Central memory CD8-positive, alpha-beta T cell (primary cell): ENCODE measurements at regions not wholly inside any gene's neighbourhood (a gene's known extent, or its start where the extent isn't known, plus 50 kb on each side); places are given as distances from the start of the nearest gene placed in this dataset.

Experiments used
- ATAC-seq: fragments of 150-1000 bp; cut with Tn5 transposase; replicated peaks from 2 replicates; pipeline ENCODE4 v1.10.0; 2022; ENCODE audit warnings: mild to moderate bottlenecking, moderate FRiP score, moderate number of reproducible peaks; ENCODE audit not compliant: poor library complexity, severe bottlenecking; ENCODE audit errors: extremely low read depth
- DNase-seq, 2 donors: peaks; one replicate each; pipeline ENCODE4 v3.0.0; 2021; ENCODE audit warnings: low spot score in 2 of 2
- H3K27ac Mint-ChIP-seq: one replicate; pipeline ENCODE4 v1.8.0; 2022; ENCODE audit warnings: low read depth, mild to moderate bottlenecking, moderate library complexity, mixed read lengths
- H3K27me3 Mint-ChIP-seq: one replicate; pipeline ENCODE4 v1.8.0; 2022; ENCODE audit warnings: mixed read lengths
- H3K36me3 Mint-ChIP-seq: one replicate; pipeline ENCODE4 v1.8.0; 2022; ENCODE audit warnings: mild to moderate bottlenecking, moderate library complexity, mixed read lengths; ENCODE audit not compliant: insufficient read depth
- H3K4me1 Mint-ChIP-seq: one replicate; pipeline ENCODE4 v1.8.0; 2022; ENCODE audit warnings: mixed read lengths
- H3K4me3 Mint-ChIP-seq: one replicate; pipeline ENCODE4 v1.8.0; 2022; ENCODE audit warnings: mild to moderate bottlenecking, moderate library complexity, mixed read lengths
- H3K9me3 Mint-ChIP-seq: one replicate; pipeline ENCODE4 v1.8.0; 2022; ENCODE audit warnings: mixed read lengths

DNA sequence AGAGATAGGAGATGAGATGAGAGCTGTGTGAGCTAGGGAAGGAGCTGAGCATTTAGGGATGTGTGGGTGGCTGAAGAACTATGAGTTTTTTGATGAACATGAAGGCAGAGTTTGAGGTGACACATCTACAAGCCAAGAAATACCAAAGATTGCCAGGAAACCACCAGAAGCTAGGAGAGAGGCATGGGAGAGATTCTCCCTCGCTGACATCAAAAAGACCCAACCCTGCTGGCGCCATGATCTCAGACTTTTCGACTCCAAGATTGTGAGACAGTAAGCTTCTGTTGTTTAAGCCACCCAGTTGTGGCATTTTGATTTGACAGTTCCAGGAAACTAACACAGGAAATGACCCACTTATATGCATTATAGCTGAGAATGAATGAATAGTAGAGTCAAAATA, 790.9 kb downstream of the TFAP2A start:
- Mint-ChIP-seq H3K36me3 (no peaks in the 10 kb centered on the region), H3K9me3 (peaks cover 40% of the 10 kb centered on the region), H3K4me3 (no peak overlapping the region), H3K27ac (no peak overlapping the region), H3K27me3 (no peaks in the 10 kb centered on the region), H3K4me1 (no peaks in the 10 kb centered on the region)
- no peak for ATAC-seq
- DNase-seq = no peak

DNA sequence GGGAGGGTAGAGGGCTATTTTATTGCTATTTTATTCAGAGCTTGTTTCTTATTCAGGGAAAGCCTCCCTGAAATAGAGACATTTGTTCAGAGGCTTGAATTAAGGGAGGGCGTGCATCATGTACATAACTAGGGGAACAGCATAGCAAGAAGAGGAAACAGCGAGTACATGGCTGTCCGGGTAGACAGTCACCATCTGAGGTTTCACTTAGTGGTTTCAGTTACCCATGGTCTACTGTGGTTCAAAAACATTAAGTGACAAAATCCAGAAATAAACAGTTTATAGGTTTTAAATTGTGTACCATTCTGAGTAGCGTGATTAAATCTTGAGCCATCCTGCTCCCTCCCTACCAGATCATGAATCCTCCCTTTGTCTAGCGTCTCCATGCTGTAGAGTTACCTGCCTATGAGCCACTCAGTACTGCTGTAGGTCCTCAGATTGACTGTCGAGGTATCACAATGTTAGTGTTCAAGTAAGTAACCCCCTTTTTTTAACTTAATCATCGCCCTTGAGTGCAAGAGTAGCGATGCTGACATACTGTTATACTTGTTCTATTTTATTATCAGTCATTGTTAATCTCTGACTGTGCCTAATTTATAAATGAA, 791.5 kb downstream of the TFAP2A start:
- no peak overlapping the region for H3K4me3 Mint-ChIP-seq
- no peak for ATAC-seq

GRCh38 chr6:9621276-9621675, 793.6 kb downstream of the TFAP2A start:
- DNase-seq (no peak), ATAC-seq (no peak)
- peaks cover 21% of the 10 kb centered on the region for H3K9me3 Mint-ChIP-seq
- no peak overlapping the region for H3K4me3 Mint-ChIP-seq
- no peak overlapping the region for H3K27ac Mint-ChIP-seq
- H3K27me3 Mint-ChIP-seq = no peaks in the 10 kb centered on the region
- H3K4me1 Mint-ChIP-seq = no peaks in the 10 kb centered on the region
- no peaks in the 10 kb centered on the region for H3K36me3 Mint-ChIP-seq

More for the DNA sequence above, 791.5 kb downstream of the TFAP2A start:
- DNase-seq = no peak
- Mint-ChIP-seq H3K36me3 (no peaks in the 10 kb centered on the region), H3K27me3 (no peaks in the 10 kb centered on the region), H3K9me3 (peaks cover 35% of the 10 kb centered on the region), H3K27ac (no peak overlapping the region), H3K4me1 (no peaks in the 10 kb centered on the region)

DNA sequence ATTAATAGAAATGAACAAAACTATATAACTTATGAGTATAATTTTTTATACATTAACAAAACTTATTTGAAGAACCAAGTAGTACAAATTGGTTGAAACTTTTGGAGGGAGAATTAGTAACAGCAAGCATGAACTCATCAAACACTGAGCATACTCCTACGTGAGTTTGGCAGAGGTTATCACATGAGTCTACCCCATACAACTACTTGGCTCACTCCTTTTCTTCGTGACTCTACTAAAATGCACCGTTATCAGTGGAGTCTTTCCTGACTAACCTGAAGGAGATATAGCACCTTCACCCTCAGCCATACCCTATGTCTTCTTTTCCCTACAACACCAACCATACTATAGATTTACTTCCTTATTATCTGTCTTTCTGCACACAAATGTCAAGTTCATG, 794.2 kb downstream of the TFAP2A start:
- no peak for DNase-seq
- no peaks in the 10 kb centered on the region for H3K27me3 Mint-ChIP-seq
- no peak for ATAC-seq
- no peaks in the 10 kb centered on the region for H3K4me1 Mint-ChIP-seq
- no peak overlapping the region for H3K4me3 Mint-ChIP-seq
- H3K27ac Mint-ChIP-seq = no peak overlapping the region
- peaks cover 2% of the 10 kb centered on the region for H3K36me3 Mint-ChIP-seq
- peaks cover 26% of the 10 kb centered on the region for H3K9me3 Mint-ChIP-seq

DNA sequence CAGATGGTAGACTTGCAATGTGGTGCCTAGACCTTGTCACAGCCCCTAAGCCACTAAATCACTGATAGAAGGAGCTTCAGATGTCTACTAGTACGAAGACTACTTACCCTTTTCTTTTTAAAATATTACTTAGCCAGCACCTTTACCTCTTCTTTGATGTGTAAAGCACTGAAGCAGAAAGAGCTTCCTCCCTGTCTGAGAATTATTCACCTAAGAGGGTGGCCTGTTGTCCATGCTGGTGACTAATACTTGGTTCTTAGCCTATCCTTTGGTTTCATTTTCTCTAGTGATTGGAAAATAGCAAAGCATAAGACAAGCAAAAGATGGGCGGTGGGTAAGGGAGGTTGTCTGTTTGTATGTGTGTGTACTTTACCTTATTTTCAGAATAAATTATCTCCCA, 794.6 kb downstream of the TFAP2A start:
- ATAC-seq = no peak
- H3K27me3 Mint-ChIP-seq = no peaks in the 10 kb centered on the region
- no peaks in the 10 kb centered on the region for H3K4me1 Mint-ChIP-seq
- no peak overlapping the region for H3K4me3 Mint-ChIP-seq
- peaks cover 2% of the 10 kb centered on the region for H3K36me3 Mint-ChIP-seq
- peaks cover 28% of the 10 kb centered on the region for H3K9me3 Mint-ChIP-seq
- no peak for DNase-seq
- H3K27ac Mint-ChIP-seq = no peak overlapping the region

DNA sequence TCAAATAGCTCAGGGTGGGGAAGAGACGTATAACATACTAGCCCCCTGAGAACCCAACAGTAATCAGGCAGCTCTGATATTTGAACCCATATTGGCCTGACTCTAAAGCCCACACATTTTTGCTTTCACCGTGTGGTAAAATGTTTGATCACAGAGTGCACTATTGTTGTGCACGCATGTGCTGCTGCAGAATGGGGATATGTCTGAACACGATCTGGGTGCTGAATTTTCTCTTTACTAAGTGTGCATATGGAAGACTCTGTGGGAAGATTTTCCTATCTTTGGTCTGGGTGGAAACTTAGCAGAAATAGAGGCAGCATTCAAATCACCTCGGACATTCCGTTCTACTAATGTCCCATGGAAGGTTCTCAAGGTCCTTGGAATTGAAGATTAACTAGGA, 800.1 kb downstream of the TFAP2A start:
- no peaks in the 10 kb centered on the region for H3K27me3 Mint-ChIP-seq
- ATAC-seq (no peak), DNase-seq (no peak)
- peaks cover 23% of the 10 kb centered on the region for H3K9me3 Mint-ChIP-seq
- H3K27ac Mint-ChIP-seq = no peak overlapping the region
- no peak overlapping the region for H3K4me3 Mint-ChIP-seq
- H3K36me3 Mint-ChIP-seq = peaks cover 2% of the 10 kb centered on the region
- H3K4me1 Mint-ChIP-seq = no peaks in the 10 kb centered on the region

DNA sequence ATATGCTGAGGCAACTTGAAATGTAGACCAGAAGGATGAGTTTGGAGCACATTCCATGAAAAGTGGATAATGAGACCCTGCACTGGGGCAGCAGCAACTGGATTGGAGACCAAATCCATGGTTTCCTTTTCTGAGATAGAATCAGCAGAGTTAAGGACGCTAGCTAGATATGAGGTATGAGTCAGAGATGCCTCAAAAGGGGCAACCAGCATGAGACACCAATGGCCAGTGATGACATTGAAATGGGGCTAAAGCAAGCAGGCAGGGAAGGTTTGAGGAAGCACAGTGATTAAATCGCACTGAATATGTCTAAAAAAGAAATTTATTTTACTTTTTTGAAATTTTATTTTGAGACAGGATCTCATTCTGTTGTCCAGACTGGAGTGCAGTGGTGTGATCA, 802.4 kb downstream of the TFAP2A start:
- H3K9me3 Mint-ChIP-seq = peaks cover 23% of the 10 kb centered on the region
- no peaks in the 10 kb centered on the region for H3K27me3 Mint-ChIP-seq
- no peak overlapping the region for H3K4me3 Mint-ChIP-seq
- DNase-seq = no peak
- H3K36me3 Mint-ChIP-seq = peaks cover 2% of the 10 kb centered on the region
- no peaks in the 10 kb centered on the region for H3K4me1 Mint-ChIP-seq
- no peak for ATAC-seq
- H3K27ac Mint-ChIP-seq = no peak overlapping the region

- no peak overlapping the region for H3K4me3 Mint-ChIP-seq
- H3K4me1 Mint-ChIP-seq = no peaks in the 10 kb centered on the region
- ATAC-seq (no peak), DNase-seq (no peak)
- peaks cover 1% of the 10 kb centered on the region for H3K36me3 Mint-ChIP-seq
- H3K9me3 Mint-ChIP-seq = peaks cover 20% of the 10 kb centered on the region
- no peaks in the 10 kb centered on the region for H3K27me3 Mint-ChIP-seq
- H3K27ac Mint-ChIP-seq = no peak overlapping the region
Measured at GRCh38 chr6:9610620-9611415, 804.1 kb downstream of the TFAP2A start.

DNA sequence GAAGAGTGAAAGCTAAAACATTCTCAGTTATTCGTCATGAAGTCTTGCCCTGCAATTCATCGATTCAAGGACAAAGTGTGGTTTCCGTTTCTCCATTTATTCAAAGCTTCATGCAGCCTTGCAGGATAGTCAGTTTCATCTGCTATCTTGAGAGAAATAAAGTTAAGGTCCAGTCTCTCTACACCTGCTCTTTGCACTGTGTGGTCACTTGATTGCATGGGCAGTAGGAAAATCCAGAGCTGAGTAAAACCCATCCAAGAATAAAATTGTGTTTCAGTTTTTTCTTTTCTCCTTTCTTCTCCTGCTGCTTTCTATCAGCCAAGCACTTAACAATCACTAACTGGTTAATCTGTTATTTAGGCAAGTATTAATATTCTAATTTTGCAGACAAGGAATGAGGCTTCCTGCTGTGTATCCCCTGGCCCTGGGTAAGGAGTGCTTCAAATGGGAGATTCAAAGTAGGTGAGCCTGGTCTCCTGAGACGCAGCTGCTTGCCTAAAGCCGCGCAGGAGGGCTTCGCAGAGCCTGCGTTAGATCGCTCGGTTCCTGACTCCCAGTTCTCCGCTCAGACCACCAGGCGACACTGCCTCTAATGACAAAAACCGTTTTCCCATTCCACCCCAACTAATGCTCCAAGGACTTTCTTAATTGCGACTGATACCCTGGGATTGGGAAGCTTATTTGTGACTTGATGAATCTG, 808.3 kb downstream of the TFAP2A start:
- H3K27me3 Mint-ChIP-seq = no peaks in the 10 kb centered on the region
- H3K4me1 Mint-ChIP-seq = no peaks in the 10 kb centered on the region
- H3K36me3 Mint-ChIP-seq = no peaks in the 10 kb centered on the region
- H3K27ac Mint-ChIP-seq = no peak overlapping the region
- ATAC-seq (no peak), DNase-seq (no peak)
- no peaks in the 10 kb centered on the region for H3K9me3 Mint-ChIP-seq
- H3K4me3 Mint-ChIP-seq = no peak overlapping the region

DNA sequence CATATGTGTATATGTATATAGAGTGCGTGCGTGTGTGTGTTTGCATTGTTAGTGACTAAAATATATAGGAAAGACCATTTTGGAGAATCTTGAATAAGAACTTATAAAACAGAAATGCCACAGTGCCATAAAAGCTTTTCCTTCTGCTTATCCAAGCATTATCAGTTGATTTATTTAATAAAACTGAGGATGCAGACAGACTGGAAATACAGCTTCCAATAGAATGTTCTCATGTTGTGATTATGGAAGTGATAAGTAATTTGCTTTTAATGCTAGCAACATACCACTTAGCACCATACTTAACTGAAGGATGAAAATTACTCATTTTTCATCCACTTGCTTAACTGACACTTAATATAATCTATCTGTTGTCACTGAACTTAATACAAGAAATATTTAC, 820.1 kb downstream of the TFAP2A start:
- Mint-ChIP-seq H3K27ac (no peak overlapping the region), H3K4me3 (no peak overlapping the region), H3K36me3 (peaks cover 2% of the 10 kb centered on the region), H3K4me1 (no peaks in the 10 kb centered on the region), H3K9me3 (peaks cover 15% of the 10 kb centered on the region), H3K27me3 (no peaks in the 10 kb centered on the region)
- ATAC-seq (no peak), DNase-seq (no peak)

DNA sequence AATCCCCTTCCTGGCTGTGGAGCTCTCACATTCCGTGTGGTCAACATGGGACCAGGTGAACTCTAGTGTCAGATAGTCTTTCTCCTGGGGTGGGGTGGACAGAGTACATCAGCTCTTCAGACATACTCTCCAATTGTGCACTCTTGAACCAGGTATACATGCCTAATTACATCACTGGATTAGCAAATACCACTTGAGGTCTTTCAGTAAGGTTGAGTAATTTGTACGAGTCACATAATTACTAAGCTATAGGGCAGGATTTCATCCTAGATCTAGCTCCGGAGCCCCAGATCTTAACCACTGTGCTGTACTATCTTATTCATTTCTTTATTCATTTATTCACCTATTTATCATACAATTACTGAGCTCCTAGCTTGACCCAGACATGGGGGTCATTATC, 821.3 kb downstream of the TFAP2A start:
- ATAC-seq (no peak), DNase-seq (no peak)
- Mint-ChIP-seq H3K36me3 (peaks cover 1% of the 10 kb centered on the region), H3K27ac (no peak overlapping the region), H3K4me1 (no peaks in the 10 kb centered on the region), H3K27me3 (no peaks in the 10 kb centered on the region), H3K9me3 (peaks cover 15% of the 10 kb centered on the region), H3K4me3 (no peak overlapping the region)

GRCh38 chr6:9583753-9584352, 831.0 kb downstream of the TFAP2A start:
- ATAC-seq = no peak
- no peaks in the 10 kb centered on the region for H3K4me1 Mint-ChIP-seq
- peaks cover 27% of the 10 kb centered on the region for H3K9me3 Mint-ChIP-seq
- H3K4me3 Mint-ChIP-seq = no peak overlapping the region
- no peaks in the 10 kb centered on the region for H3K36me3 Mint-ChIP-seq
- no peak for DNase-seq
- H3K27ac Mint-ChIP-seq = no peak overlapping the region
- no peaks in the 10 kb centered on the region for H3K27me3 Mint-ChIP-seq
